Progenitor cell of endocrine pancreas (in vitro differentiated cells): ENCODE measurements at regions not wholly inside any gene's neighbourhood (a gene's known extent, or its start where the extent isn't known, plus 50 kb on each side); places are given as distances from the start of the nearest gene placed in this dataset.
"Not testable (repeated sequence)": the region's sequence is repeated elsewhere in the genome, so short reads cannot be mapped to it uniquely, and the experiment has no call there.

Source experiments
- DNase-seq: peaks from one replicate; pipeline ENCODE4 v3.0.0; 2021; ENCODE audit warnings: low spot score; ENCODE audit not compliant: unreplicated experiment
- H3K27ac Mint-ChIP-seq: 2 replicates; pipeline ENCODE4 v1.8.0; 2021; ENCODE audit warnings: mild to moderate bottlenecking, moderate library complexity, mixed read lengths
- H3K27me3 Mint-ChIP-seq: 2 replicates; pipeline ENCODE4 v1.8.0; 2021; ENCODE audit warnings: mixed read lengths
- H3K36me3 Mint-ChIP-seq: 2 replicates; pipeline ENCODE4 v1.8.0; 2022; ENCODE audit warnings: mixed read lengths; ENCODE audit not compliant: insufficient read depth
- H3K4me1 Mint-ChIP-seq: 2 replicates; pipeline ENCODE4 v1.8.0; 2021; ENCODE audit warnings: low read depth, mixed read lengths
- H3K4me3 Mint-ChIP-seq: 2 replicates; pipeline ENCODE4 v1.8.0; 2021; ENCODE audit warnings: low read depth, mild to moderate bottlenecking, moderate library complexity, mixed read lengths
- H3K9me3 Mint-ChIP-seq: 2 replicates; pipeline ENCODE4 v1.8.0; 2021; ENCODE audit warnings: low read depth, mixed read lengths
- TF ChIP-seq, protein P1 (sequence below): fragments of 200-600 bp; sonication (generic); IDR thresholded peaks from one replicate; pipeline ENCODE4 v1.5.0; 2021; ENCODE audit warnings: antibody characterized with exemption, mild to moderate bottlenecking; ENCODE audit not compliant: unreplicated experiment

DNA sequence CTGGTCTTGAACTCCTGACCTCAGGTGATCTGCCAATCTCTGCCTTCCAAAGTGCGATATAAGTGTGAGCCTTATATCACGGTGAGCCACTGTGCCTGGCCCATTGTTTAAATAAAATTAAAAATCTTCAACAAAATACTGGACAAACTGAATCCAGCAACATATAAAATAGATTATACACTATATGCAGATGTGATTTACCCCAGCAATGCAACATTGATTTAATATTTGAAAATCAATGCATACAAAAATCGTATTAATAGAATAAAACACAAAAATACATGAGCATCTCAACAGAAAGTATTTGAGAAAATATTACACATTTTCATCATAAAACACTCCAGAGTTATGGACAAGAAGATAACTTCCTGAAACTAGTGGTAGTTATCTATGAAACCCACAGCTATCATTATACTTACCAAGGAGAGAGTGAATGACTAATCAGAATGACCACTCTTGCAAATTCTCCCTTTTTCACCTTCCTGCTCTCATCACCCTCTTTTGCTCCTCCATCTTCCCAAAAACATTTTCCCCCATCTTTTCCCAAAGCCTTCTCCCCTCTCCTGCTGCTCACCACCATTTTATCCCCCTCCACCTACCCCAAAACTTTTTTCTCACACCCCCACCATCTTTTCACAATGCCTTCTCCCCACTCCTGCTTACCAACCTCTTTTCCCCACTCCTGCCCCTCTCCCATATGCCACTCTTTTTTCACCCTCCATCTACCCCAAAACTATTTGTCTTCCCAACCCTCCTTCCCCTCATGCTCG lies 122.1 kb upstream of the VPREB1 start:
- peaks cover 3% of the 10 kb centered on the region for H3K9me3 Mint-ChIP-seq
- H3K4me3 Mint-ChIP-seq, result no peak overlapping the region
- peaks cover 64% of the 10 kb centered on the region for H3K27me3 Mint-ChIP-seq
- H3K4me1 Mint-ChIP-seq, result no peaks in the 10 kb centered on the region
- DNase-seq, result no peak
- no peak overlapping the region for H3K27ac Mint-ChIP-seq
- H3K36me3 Mint-ChIP-seq, result no peaks in the 10 kb centered on the region
- TF ChIP-seq, protein P1, sequence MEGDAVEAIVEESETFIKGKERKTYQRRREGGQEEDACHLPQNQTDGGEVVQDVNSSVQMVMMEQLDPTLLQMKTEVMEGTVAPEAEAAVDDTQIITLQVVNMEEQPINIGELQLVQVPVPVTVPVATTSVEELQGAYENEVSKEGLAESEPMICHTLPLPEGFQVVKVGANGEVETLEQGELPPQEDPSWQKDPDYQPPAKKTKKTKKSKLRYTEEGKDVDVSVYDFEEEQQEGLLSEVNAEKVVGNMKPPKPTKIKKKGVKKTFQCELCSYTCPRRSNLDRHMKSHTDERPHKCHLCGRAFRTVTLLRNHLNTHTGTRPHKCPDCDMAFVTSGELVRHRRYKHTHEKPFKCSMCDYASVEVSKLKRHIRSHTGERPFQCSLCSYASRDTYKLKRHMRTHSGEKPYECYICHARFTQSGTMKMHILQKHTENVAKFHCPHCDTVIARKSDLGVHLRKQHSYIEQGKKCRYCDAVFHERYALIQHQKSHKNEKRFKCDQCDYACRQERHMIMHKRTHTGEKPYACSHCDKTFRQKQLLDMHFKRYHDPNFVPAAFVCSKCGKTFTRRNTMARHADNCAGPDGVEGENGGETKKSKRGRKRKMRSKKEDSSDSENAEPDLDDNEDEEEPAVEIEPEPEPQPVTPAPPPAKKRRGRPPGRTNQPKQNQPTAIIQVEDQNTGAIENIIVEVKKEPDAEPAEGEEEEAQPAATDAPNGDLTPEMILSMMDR, result no peak

DNA sequence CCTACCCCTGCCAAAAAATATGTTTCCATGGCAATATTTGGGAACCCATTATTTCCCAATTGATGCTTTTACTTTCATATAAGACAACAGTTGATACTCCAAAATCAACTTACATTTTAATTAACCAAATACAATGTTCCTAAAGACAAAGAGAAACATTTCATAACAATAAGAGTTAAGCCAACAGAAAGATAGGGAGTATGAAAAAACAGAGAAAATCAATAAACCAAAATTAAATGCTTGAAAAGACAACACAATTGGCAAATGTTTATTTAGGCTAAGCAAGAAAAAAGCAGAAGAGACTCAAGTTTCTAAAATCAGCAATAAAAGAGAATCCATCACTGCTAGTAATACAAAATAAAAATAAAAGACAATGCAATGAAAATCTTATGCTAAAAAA lies 123.1 kb upstream of the VPREB1 start:
- H3K36me3 Mint-ChIP-seq, result no peaks in the 10 kb centered on the region
- H3K4me3 Mint-ChIP-seq, result no peak overlapping the region
- peaks cover 53% of the 10 kb centered on the region for H3K27me3 Mint-ChIP-seq
- H3K27ac Mint-ChIP-seq, result no peak overlapping the region
- no peak for DNase-seq
- TF ChIP-seq, protein P1, result no peak
- H3K4me1 Mint-ChIP-seq, result no peaks in the 10 kb centered on the region
- H3K9me3 Mint-ChIP-seq, result peaks cover 3% of the 10 kb centered on the region

DNA sequence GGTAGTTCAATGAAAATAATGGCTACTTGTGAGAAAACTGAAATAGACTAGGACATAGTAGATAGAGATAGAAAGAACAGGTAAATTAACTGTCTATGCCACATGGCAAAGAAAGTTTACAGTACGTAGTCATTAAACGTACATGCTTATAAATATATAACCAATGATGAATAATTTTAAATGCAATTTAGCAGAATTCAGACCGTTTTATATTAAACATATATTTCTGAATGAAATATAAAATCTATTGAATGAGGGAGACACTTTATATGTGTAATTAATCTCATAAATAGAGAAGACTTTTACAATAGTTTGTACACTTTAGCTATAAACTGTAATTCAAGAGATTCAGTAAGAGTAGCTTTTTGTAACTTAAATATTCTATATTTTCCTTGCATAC lies 124.4 kb upstream of the VPREB1 start:
- H3K4me3 Mint-ChIP-seq, result no peak overlapping the region
- no peaks in the 10 kb centered on the region for H3K4me1 Mint-ChIP-seq
- DNase-seq, result no peak
- H3K36me3 Mint-ChIP-seq, result no peaks in the 10 kb centered on the region
- TF ChIP-seq, protein P1, result no peak
- no peak overlapping the region for H3K27ac Mint-ChIP-seq
- H3K27me3 Mint-ChIP-seq, result peaks cover 43% of the 10 kb centered on the region
- H3K9me3 Mint-ChIP-seq, result peaks cover 3% of the 10 kb centered on the region

- TF ChIP-seq, protein P1, result no peak
- Mint-ChIP-seq H3K27ac (no peak overlapping the region), H3K36me3 (no peaks in the 10 kb centered on the region), H3K4me3 (no peak overlapping the region), H3K4me1 (no peaks in the 10 kb centered on the region), H3K27me3 (peaks cover 40% of the 10 kb centered on the region), H3K9me3 (peaks cover 3% of the 10 kb centered on the region)
- no peak for DNase-seq
These were observed 125.6 kb upstream of the VPREB1 start for GRCh38 chr22:22118987-22119386.

- H3K27me3 Mint-ChIP-seq, result peaks cover 35% of the 10 kb centered on the region
- not testable (repeated sequence) for H3K4me1 Mint-ChIP-seq, H3K4me3 Mint-ChIP-seq, H3K27ac Mint-ChIP-seq, H3K9me3 Mint-ChIP-seq, DNase-seq, H3K36me3 Mint-ChIP-seq
These were observed 126.6 kb upstream of the VPREB1 start for GRCh38 chr22:22117864-22118544.

- not testable (repeated sequence) for H3K36me3 Mint-ChIP-seq, DNase-seq, H3K27ac Mint-ChIP-seq, H3K9me3 Mint-ChIP-seq, H3K4me3 Mint-ChIP-seq, H3K4me1 Mint-ChIP-seq
- peaks cover 33% of the 10 kb centered on the region for H3K27me3 Mint-ChIP-seq
These were observed 127.4 kb upstream of the VPREB1 start for GRCh38 chr22:22116997-22117770.
